ENCODE measurements at regions not wholly inside any gene's neighbourhood (a gene's known extent, or its start where the extent isn't known, plus 50 kb on each side); places are given as distances from the start of the nearest gene placed in this dataset.
A peak's percentile ranks its signal among the peaks of the same experiment; 100 is the strongest.

DNA sequence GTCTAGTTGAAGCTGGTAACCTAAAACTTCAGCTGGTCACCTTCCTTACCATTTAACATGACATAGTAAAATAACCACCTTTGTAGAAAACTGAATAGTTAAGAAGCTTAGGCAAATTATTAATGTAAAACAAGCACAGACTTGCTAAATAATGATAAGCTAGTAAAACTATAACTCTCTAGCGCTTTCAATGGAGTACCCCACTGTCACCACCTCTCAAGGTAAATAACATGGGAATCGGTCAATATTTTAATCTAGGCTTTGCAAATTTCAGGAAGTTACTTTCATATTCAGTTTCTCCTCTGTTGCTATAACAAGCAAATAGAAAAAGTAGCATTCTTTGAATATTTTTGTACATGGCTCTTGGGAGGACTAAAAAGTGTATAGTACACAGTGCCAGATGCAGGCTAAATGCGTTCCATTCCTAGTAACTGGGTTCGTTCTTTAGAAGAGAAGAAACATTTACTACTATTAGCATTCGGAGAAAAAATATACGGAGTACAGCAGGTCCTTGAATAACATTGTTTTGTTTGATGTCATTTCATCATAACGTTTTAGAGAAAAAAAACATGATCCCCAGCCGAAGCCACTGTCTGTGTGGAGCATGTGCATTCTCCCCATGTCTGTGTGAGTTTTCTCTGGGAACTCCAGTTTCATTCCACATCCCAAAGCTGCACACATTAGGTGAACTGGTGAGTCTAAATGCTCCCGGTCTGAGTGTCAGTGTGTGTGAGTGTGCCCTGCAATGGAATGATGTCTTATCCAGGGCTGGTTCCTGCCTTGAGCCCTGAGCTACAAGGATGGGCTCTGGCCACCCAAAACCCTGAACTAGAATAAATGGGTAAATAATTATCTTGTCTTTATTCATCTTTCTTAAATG, 52.5 kb downstream of the EPRS1 start:
- no peak for DNase-seq (ENCODE audit: low spot score)

DNA sequence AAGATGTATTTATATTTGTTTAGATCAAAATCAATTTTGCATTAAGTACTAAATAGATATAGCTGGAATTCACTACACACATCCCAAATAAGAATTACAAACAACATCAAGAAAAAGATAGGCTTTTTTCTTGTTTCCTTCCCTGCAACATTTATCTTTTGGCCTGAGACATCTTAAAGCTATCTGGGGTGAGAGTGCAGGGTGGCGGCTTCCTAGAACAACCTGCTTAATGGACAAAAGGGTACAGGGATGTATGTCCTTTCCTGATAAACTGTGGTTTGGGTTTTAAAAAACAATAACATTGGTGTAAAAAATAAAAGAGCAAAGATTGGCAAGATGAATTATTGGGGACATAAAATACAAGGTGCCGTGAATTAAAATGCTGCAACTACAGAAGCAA, 54.4 kb downstream of the EPRS1 start:
- DNase-seq (ENCODE audit: low spot score), result no peak

DNA sequence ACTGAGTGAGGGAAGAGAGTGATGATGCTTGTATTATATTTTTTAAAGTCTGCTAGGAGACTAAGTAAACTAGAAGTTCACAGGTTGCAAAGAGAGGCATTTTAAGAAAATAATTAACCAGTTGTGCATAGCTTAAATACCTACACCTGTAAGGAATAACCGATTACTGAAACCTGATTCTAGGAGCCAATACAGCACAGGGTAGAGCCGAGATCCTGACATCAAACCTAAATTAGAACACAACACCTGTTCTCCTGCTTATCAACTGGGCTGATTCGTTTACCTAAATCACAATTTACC, 54.8 kb downstream of the EPRS1 start:
- no peak for DNase-seq (ENCODE audit: low spot score)

DNA sequence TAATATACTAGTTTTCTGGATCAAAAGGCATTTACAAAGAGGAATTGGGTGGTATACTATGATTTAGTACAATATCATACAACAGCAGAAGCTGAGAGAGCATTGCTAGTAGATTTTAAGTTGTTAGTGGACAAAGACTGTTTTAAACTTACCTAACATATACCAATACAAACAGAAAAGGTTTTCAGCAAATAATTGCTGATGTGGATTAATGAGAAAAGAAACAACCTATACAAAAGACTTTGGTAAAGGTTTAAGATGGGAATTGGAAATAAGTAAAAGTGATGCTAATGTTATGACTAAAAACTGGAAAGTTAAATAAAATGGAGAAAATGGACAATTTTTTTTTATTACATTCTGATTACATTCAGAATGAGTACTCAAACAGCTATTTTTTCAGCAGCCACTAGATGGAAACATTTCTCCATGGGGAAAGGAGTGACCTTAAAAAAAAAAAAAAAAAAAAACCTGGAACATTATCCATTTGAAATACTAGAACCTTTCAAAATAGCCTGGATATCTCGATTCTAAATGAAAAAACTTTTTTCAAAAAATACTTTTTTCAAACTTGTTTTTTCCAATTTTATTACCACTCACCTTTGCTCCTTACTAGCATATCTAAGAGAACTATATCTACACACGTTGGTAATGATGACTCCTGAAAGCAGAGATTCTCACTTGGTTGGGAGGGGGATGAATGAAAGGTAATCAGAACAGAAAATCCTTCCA, 55.4 kb downstream of the EPRS1 start:
- DNase-seq (ENCODE audit: low spot score), result peak; percentile 23

DNA sequence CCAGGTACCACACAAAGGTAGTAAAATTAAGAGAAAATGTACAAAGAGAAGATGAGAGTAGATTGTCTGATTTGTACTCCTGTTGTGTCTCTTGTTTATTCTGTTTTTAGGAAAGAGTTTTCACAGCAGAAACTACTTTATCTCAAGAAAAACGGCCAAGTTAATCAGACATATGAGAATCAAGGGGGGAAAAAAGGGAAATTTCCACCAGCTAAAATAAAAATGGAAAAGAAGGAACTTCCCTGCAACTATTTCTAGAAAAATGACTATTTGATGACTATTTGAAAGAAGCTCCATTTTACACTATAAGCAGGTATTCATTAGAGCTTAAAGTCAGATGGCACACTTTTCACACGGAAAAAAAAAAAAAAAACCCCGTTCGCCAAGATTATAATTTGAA, 56.5 kb downstream of the EPRS1 start:
- DNase-seq (ENCODE audit: low spot score), result no peak

DNA sequence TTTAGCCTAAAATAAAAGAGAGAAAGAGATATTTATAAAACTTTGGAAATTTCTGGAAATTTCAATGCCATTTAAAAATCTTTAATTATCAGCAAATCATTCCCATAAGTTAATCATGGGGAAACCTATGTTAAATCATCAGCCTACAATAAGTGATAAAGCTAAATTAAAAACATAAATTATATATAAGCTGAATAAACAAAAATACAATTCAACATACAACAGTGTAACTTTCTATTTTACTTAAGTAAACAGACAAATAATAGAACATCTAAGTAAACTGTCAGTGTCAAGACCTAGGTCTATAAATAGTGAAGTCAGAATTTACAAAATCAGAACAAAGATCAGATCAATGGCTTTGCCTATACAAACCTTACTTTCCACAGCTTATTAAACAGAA, 57.5 kb downstream of the EPRS1 start:
- no peak for DNase-seq (ENCODE audit: low spot score)

DNA sequence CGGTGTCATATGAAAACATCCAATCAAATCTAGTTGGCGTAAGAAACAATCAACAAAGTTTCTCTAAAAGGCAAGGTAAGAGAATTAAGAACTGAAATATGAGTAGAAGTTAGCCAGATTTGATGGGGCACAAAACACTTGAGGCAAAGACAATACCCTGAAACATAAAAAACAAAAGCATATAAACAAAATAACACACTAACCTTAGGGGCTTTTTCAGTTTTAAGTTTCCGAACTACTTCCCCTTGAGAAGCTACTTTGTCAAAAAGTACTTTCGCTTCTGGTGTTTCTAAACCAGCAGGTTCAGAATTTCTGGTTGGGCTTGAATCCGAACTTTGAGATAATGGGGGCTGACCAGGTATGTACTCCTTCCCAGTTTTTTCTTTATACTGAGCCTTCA, 57.9 kb downstream of the EPRS1 start:
- DNase-seq (ENCODE audit: low spot score), result no peak

DNA sequence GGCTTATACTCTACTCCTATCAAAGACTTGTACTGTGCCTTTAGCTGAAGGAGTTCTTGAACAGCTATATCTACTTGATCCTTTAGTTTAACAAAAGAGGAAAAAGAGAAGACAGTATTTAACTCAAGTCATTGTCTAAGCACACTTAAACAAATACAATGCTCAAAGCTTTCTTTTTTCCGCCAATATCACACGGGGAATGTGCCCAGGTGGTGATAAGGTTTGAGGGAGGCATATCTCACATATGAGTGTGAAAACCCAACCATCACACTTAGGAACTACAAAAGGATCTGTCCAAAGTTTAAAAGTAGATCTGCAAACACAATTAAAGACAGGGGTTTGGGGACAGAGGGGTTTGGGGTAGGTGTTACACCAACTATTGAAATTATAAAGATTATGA, 59.0 kb upstream of the SLC30A10 start:
- no peak for DNase-seq (ENCODE audit: low spot score)

DNA sequence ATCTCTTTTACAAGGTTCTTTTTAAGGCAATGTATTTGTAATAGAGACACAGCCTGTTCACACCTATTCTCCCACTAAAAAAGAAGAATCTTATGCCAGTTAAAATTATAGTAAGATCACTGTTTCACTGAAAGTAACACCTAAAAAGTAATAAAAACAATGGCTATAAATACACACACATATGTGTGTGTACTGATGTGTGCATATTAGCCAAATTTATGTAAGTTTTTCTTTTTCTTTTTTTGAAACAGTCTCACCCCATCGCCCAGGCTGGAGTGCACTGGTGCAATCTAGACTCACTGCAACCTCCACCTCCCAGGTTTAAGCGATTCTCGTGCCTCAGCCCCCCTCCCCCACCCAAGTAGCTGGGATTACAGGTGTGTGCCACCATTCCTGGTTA, 56.8 kb upstream of the SLC30A10 start:
- DNase-seq (ENCODE audit: low spot score), result no peak
